ENCODE measurements at regions not wholly inside any gene's neighbourhood (a gene's known extent, or its start where the extent isn't known, plus 50 kb on each side); places are given as distances from the start of the nearest gene placed in this dataset.

DNA sequence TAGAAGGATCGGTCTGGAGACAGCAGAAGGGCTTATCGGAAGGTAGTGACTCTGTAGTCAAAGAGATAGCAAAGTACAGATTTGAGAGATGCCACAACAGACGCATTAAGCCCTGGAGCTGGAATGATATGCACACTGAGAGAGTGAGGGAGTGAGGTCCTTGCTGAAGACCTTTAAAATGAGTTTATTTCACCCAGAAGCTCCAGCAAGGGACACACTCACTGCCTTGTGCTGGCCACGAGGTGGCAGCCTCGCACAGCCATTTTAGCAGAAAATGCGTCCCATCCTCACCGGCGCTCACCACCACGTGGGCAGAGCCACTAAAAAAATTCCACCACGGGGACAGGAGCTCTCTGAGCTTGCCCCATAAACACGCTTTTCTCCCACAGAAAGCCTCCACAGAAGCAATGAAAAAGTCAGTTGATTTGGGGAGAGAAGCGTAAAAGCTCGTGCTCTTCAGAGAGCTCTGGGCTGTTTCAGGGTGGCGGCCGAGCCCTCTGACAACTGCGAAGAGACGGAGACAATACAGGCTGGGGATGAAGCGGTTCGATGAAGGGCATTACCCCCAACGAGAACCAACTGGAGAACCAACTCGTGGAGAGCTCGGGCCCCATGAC, 163.0 kb upstream of the KLF14 start:
- peak; percentile 82 for TF ChIP-seq CTCF (IDR thresholded peaks at IDR 0.05; ENCODE audit: control extremely low read depth, extremely low read depth, low read depth, missing control alignments)
- peak; percentile 75 for DNase-seq (ENCODE audit: extremely low spot score)
- ChIA-PET POLR2A (interaction anchor here (0.6 to 0.8 kb wide), 2 partner anchors 12 to 557 kb away, joined by 3 to 7 read pairs; no protein-coding TSS in a partner anchor), CTCF (interaction anchor here (0.6 to 8.7 kb wide), 72 partner anchors 8 to 825 kb away, joined by 3 to 141 read pairs (median 5); no protein-coding TSS in a partner anchor)

- ChIA-PET POLR2A (interaction anchor here (0.8 kb wide), 1 partner anchor 11 kb away, joined by 7 read pairs; no protein-coding TSS in a partner anchor), CTCF (interaction anchor here (0.6 to 8.7 kb wide), 70 partner anchors 7 to 826 kb away, joined by 3 to 141 read pairs (median 5); no protein-coding TSS in a partner anchor)
- DNase-seq (ENCODE audit: extremely low spot score), result peak; percentile 43
- TF ChIP-seq CTCF (IDR thresholded peaks at IDR 0.05; ENCODE audit: control extremely low read depth, extremely low read depth, low read depth, missing control alignments), result peak; percentile 8
These were observed 163.8 kb upstream of the KLF14 start for GRCh38 chr7:130897515-130898419.

DNA sequence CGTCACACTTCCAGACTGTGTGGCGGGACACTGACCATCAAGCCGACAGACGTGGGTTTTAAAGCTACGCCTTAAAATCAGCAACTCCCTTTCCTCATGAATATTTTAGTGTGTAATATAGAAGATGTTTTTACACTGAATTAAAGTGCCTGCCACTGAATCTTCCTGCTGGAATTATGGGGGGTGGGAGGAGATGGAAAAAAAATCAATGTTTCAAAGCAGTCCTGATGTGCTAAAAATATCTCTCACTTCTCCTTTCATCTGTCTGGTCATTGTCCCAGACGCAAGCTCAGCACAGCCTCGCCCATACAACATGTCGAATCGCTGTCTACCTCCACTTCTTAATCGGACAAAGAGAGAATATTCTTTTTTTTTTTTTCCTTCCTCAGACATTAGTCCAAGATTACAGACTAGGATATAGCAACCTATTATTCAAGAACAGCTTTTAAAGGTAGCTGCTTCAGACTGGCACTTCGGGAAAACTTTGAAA, 165.1 kb upstream of the KLF14 start:
- CTCF ChIA-PET, result interaction anchor here (0.7 to 8.7 kb wide), 6 partner anchors 14 to 142 kb away, joined by 3 to 141 read pairs (median 7); no protein-coding TSS in a partner anchor
- TF ChIP-seq CTCF (IDR thresholded peaks at IDR 0.05; ENCODE audit: control extremely low read depth, extremely low read depth, low read depth, missing control alignments), result no peak
- POLR2A ChIA-PET, result interaction anchor here (0.6 kb wide), 1 partner anchor 139 kb away, joined by 4 read pairs; no protein-coding TSS in a partner anchor
- no peak for DNase-seq (ENCODE audit: extremely low spot score)

DNA sequence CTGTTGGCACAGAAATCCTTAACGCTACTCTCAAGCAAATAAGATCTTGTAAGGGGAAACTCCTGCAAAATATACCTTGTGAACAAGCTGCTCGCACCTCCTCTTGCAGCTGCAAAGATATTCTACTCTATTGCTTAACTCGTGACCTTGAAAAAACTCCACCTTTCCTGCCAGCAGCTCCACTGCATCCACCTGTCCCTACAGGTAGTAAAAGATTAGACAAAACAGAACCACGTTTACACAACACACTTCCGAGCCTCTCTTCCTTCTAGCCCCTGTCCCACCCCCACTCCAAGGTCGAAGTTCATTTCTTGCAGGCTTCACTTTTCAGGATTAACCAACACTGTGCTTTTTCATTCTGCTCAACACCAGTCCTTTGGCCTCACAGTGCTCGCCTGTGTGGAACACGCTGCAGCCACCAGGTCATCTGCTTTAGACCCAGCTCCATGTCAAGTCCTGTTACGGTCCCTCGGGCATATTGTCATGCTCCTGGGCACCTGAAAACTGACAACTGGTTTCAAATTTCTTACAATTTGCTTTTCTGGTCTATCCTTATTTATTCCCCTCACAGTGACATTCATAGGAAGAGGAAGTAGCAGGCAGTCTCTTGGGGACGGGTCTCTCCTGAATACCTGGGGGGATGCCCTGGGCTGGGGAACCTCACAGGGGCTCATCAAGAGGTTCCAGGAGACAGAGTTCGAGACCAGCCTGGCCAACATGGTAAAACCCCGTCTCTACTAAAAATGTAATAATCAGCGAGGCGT, 165.8 kb upstream of the KLF14 start:
- CTCF ChIA-PET, result interaction anchor here (0.7 to 8.7 kb wide), 6 partner anchors 15 to 141 kb away, joined by 3 to 141 read pairs (median 7); no protein-coding TSS in a partner anchor
- no peak for DNase-seq (ENCODE audit: extremely low spot score)
- POLR2A ChIA-PET, result interaction anchor here (0.6 kb wide), 1 partner anchor 139 kb away, joined by 4 read pairs; no protein-coding TSS in a partner anchor
- TF ChIP-seq CTCF (IDR thresholded peaks at IDR 0.05; ENCODE audit: control extremely low read depth, extremely low read depth, low read depth, missing control alignments), result no peak

GRCh38 chr7:130900471-130901076, 166.6 kb upstream of the KLF14 start:
- ChIA-PET POLR2A (interaction anchor here (0.5 kb wide), 1 partner anchor 10 kb away, joined by 5 read pairs; no protein-coding TSS in a partner anchor), CTCF (interaction anchor here (1.8 to 8.7 kb wide), 4 partner anchors 16 to 140 kb away, joined by 6 to 141 read pairs (median 62); no protein-coding TSS in a partner anchor)
- no peak for TF ChIP-seq CTCF (IDR thresholded peaks at IDR 0.05; ENCODE audit: control extremely low read depth, extremely low read depth, low read depth, missing control alignments)
- DNase-seq (ENCODE audit: extremely low spot score), result no peak
